ENCODE measurements at regions not wholly inside any gene's neighbourhood (a gene's known extent, or its start where the extent isn't known, plus 50 kb on each side); places are given as distances from the start of the nearest gene placed in this dataset.
"Not testable (repeated sequence)": the region's sequence is repeated elsewhere in the genome, so short reads cannot be mapped to it uniquely, and the experiment has no call there.

- no peaks in the 10 kb centered on the region for H4K20me1 ChIP-seq (ENCODE audit: insufficient read depth)
- peaks cover 4% of the 10 kb centered on the region for H3K4me1 ChIP-seq (ENCODE audit: low read depth, poor library complexity, severe bottlenecking)
- TF ChIP-seq, protein P1, sequence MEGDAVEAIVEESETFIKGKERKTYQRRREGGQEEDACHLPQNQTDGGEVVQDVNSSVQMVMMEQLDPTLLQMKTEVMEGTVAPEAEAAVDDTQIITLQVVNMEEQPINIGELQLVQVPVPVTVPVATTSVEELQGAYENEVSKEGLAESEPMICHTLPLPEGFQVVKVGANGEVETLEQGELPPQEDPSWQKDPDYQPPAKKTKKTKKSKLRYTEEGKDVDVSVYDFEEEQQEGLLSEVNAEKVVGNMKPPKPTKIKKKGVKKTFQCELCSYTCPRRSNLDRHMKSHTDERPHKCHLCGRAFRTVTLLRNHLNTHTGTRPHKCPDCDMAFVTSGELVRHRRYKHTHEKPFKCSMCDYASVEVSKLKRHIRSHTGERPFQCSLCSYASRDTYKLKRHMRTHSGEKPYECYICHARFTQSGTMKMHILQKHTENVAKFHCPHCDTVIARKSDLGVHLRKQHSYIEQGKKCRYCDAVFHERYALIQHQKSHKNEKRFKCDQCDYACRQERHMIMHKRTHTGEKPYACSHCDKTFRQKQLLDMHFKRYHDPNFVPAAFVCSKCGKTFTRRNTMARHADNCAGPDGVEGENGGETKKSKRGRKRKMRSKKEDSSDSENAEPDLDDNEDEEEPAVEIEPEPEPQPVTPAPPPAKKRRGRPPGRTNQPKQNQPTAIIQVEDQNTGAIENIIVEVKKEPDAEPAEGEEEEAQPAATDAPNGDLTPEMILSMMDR (conservative IDR thresholded peaks at IDR 0.05; ENCODE audit: low read depth, low read length) = no peak
- no peak overlapping the region for H3K9ac ChIP-seq
- no peak overlapping the region for H2AFZ ChIP-seq (ENCODE audit: low read depth)
- H3K36me3 ChIP-seq (ENCODE audit: insufficient read depth) = no peaks in the 10 kb centered on the region
- no peaks in the 10 kb centered on the region for H3K27me3 ChIP-seq (ENCODE audit: insufficient read depth, low read depth)
- H3K27ac ChIP-seq = no peak overlapping the region
- no peaks in the 10 kb centered on the region for H3K79me2 ChIP-seq (ENCODE audit: insufficient read depth, low read depth)
- H3K4me2 ChIP-seq = no peak overlapping the region
- no peak overlapping the region for H3K4me3 ChIP-seq (IDR thresholded peaks at IDR 0.05; ENCODE audit: insufficient read depth, low read depth, low read length)
Observed at GRCh38 chr11:92461447-92461846, 236.8 kb downstream of the FAT3 start.

- Histone ChIP-seq H3K36me3 (ENCODE audit: insufficient read depth) (no peaks in the 10 kb centered on the region), H3K27ac (no peak overlapping the region), H4K20me1 (ENCODE audit: insufficient read depth) (no peaks in the 10 kb centered on the region), H3K9ac (no peak overlapping the region), H3K4me1 (ENCODE audit: low read depth, poor library complexity, severe bottlenecking) (peaks cover 4% of the 10 kb centered on the region), H2AFZ (ENCODE audit: low read depth) (no peak overlapping the region), H3K27me3 (ENCODE audit: insufficient read depth, low read depth) (no peaks in the 10 kb centered on the region), H3K4me2 (no peak overlapping the region), H3K4me3 (IDR thresholded peaks at IDR 0.05; ENCODE audit: insufficient read depth, low read depth, low read length) (no peak overlapping the region), H3K79me2 (ENCODE audit: insufficient read depth, low read depth) (no peaks in the 10 kb centered on the region)
- TF ChIP-seq, protein P1 (conservative IDR thresholded peaks at IDR 0.05; ENCODE audit: low read depth, low read length) = no peak
Observed at GRCh38 chr11:92462821-92463220, 238.2 kb downstream of the FAT3 start.

DNA sequence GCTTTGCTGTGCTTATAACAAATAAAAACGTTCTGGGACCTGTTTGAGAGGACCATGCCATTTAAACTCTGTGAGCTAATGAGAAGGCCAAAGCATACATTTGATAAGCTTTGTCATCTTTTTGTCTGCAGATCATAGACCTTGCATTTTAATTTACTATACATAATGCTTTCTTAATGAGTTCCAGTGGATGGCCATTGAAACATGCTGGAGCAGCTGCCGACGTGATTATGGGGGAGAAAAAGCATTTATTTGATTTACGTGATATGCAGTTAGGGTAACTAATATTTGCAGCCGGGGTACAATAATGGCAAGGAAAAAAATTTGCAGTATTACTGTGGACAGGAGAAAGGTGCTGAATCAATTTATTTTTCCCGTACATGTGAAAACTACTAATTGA lies 240.2 kb downstream of the FAT3 start:
- no peaks in the 10 kb centered on the region for H3K27me3 ChIP-seq (ENCODE audit: insufficient read depth, low read depth)
- H3K79me2 ChIP-seq (ENCODE audit: insufficient read depth, low read depth) = no peaks in the 10 kb centered on the region
- H3K4me1 ChIP-seq (ENCODE audit: low read depth, poor library complexity, severe bottlenecking) = peaks cover 4% of the 10 kb centered on the region
- H3K27ac ChIP-seq = no peak overlapping the region
- no peaks in the 10 kb centered on the region for H3K36me3 ChIP-seq (ENCODE audit: insufficient read depth)
- H3K4me3 ChIP-seq (IDR thresholded peaks at IDR 0.05; ENCODE audit: insufficient read depth, low read depth, low read length) = no peak overlapping the region
- TF ChIP-seq, protein P1 (conservative IDR thresholded peaks at IDR 0.05; ENCODE audit: low read depth, low read length) = no peak
- no peak overlapping the region for H3K4me2 ChIP-seq
- H4K20me1 ChIP-seq (ENCODE audit: insufficient read depth) = no peaks in the 10 kb centered on the region
- no peak overlapping the region for H2AFZ ChIP-seq (ENCODE audit: low read depth)
- no peak overlapping the region for H3K9ac ChIP-seq

- H3K4me2 ChIP-seq; H3K4me3 ChIP-seq (IDR thresholded peaks at IDR 0.05; ENCODE audit: insufficient read depth, low read depth, low read length); H2AFZ ChIP-seq (ENCODE audit: low read depth); H3K4me1 ChIP-seq (ENCODE audit: low read depth, poor library complexity, severe bottlenecking); H3K36me3 ChIP-seq (ENCODE audit: insufficient read depth); H4K20me1 ChIP-seq (ENCODE audit: insufficient read depth); H3K27me3 ChIP-seq (ENCODE audit: insufficient read depth, low read depth); H3K79me2 ChIP-seq (ENCODE audit: insufficient read depth, low read depth); H3K27ac ChIP-seq; H3K9ac ChIP-seq: not testable (repeated sequence)
Observed at GRCh38 chr11:92465410-92465809, 240.8 kb downstream of the FAT3 start.

- Histone ChIP-seq H2AFZ (ENCODE audit: low read depth) (no peak overlapping the region), H3K9ac (no peak overlapping the region), H4K20me1 (ENCODE audit: insufficient read depth) (no peaks in the 10 kb centered on the region), H3K4me3 (IDR thresholded peaks at IDR 0.05; ENCODE audit: insufficient read depth, low read depth, low read length) (no peak overlapping the region), H3K79me2 (ENCODE audit: insufficient read depth, low read depth) (no peaks in the 10 kb centered on the region), H3K4me2 (no peak overlapping the region), H3K27me3 (ENCODE audit: insufficient read depth, low read depth) (no peaks in the 10 kb centered on the region), H3K27ac (no peak overlapping the region), H3K4me1 (ENCODE audit: low read depth, poor library complexity, severe bottlenecking) (peaks cover 17% of the 10 kb centered on the region), H3K36me3 (ENCODE audit: insufficient read depth) (no peaks in the 10 kb centered on the region)
- TF ChIP-seq, protein P1 (conservative IDR thresholded peaks at IDR 0.05; ENCODE audit: low read depth, low read length) = no peak
Observed at GRCh38 chr11:92473736-92474135, 249.1 kb downstream of the FAT3 start.
